Activated naive CD4-positive, alpha-beta T cell treated with anti-CD3 and anti-CD28 coated beads, Interleukin-2, amount 50 U/mL, for 16 hours (primary cell): ENCODE measurements at regions not wholly inside any gene's neighbourhood (a gene's known extent, or its start where the extent isn't known, plus 50 kb on each side); places are given as distances from the start of the nearest gene placed in this dataset.
"Not testable (repeated sequence)": the region's sequence is repeated elsewhere in the genome, so short reads cannot be mapped to it uniquely, and the experiment has no call there.

Source experiments
- DNase-seq: peaks from one replicate; pipeline ENCODE4 v3.0.0-alpha.2; 2020

- DNase-seq: no peak
These were observed 528.8 kb upstream of the PCDH20 start for GRCh38 chr13:61944329-61944929.

DNA sequence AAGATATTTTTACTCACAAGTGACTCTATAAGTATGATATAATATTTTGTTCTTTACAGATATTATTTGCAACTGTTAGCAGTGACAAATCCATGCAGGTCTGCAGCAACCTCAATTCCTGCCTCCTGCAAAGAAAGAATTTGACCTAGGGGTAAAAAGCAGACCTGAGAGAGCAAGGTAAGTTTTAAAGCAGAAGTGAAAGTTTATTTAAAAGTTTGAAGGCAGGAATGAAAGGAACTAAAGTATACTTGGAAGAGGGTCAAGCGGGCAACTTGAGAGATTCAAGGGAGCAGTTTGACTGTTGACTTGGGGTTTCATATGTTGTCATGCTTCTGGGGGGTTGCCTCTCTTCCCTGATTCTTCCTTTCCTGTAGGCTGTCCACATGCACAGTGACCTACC, 520.1 kb upstream of the PCDH20 start:
- DNase-seq: no peak

DNA sequence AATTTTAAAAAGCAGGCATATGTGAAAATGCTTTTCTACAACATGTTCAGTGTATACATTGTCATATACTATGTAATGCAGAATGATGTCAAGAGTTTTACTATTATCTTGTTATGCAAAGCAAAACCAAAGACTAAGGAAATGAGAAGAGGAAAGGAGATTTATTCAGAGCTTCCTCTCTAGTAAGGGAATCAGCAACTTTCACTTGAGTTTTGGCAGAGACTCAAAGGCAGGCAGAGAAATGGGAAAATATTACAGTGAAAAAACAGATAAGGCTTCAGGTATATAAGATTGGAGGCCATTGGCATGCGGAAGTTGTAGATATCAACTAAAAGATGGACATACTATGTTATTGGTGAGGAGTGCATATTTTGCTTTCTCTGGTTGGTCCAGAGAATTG, 512.0 kb upstream of the PCDH20 start:
- DNase-seq: no peak

DNA sequence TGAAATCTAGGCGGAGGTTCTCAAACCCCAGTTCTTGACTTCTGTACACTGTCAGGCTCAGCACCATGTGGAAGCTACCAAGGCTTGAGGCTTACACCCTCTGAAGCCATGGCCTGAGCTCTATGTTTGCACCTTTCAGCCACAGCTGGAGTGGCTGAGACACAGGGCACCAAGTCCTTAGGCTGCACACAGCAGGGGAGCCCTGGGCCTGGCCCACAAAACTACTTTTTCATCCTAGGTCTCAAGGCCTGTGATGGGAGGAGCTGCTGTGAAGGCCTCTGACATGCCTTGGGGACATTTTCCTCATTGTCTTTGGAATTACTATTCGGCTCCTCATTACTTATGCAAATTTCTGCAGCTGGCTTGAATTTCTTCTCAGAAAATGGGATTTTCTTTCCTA, 503.2 kb upstream of the PCDH20 start:
- no peak for DNase-seq

DNA sequence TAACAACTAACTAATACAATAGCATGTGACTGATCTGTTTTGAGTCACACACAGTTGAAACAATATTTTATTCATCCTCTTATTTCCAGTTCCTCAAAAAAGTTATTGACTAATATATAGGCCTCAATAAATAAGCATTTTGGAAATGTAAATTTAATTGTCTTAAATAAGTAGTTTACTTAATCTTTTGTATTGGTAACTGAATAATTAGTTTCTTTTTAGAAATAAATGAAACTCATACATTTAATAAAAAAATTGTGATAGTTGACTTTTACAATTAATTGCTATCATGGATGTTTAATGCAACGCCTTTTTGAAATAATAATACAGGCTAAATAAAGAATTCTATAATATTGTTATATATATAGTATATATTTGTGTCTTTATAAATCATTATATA, 500.8 kb upstream of the PCDH20 start:
- DNase-seq: no peak

DNA sequence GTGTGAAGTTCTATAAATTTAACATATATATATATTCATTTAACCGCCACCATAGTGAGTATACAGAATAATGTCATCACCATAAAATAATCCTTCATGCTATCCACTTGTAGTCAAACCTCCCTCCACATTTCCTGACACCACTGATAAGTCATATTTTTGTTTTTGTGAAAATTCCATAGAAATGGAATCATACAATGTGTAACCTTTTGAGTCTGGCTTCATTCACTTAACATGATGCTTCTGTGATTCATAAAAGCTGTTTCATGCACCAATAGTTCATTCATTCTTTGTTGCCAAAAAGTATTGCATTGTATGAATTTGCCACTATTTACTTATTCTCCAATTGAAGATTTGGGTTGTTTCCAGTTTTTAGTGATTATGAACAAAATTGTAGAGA, 497.5 kb upstream of the PCDH20 start:
- DNase-seq: no peak

DNA sequence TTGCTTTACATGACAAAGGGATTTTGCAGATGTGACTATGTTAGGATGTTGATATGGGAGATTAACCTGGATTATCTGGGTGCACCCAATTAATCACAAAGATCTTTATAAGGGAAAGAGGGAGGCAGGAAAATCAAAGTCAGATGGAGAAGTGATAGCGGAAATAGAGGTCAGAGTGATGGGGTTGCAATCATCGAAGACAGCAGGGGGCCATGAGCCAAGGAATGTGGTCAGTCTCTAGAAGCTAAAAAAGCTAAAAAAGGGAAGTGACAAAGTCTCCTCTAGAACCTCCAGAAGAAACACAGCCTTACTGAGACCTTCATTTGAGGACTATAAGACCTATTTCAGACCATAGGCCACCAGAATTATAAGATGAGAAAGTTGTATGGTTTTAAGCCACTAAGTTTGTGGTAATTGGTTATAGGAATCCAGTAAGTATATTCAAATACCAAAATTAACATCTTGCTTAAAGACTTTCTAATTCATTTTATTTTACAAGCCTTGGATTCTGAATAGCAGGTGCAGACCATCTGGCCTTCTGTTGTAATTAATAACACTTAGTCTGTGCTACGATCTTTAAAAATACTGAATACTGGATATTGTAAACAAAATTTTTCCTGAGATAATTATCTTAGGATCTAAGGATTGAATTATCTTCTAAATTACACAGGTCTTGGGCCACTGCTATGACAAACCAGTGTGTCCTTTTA, 493.4 kb upstream of the PCDH20 start:
- DNase-seq: no peak

DNA sequence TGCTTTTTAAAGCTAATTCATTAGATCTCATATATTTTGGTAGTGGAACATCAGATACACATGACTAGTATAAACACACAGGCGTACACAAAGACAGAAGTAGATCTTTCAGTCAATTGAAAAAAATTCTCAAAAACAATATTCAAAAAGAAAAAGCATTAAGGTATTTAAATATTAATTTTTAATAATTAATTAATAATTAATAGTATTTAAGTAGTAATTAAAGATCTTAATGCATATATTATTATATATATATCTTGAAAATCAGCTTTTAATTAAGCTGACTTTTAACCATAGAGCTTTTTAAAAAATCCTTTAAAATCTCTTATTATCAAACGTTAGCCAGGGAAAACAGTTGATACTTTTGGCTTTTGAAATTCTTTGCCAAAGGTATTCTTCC, 489.4 kb upstream of the PCDH20 start:
- no peak for DNase-seq

DNA sequence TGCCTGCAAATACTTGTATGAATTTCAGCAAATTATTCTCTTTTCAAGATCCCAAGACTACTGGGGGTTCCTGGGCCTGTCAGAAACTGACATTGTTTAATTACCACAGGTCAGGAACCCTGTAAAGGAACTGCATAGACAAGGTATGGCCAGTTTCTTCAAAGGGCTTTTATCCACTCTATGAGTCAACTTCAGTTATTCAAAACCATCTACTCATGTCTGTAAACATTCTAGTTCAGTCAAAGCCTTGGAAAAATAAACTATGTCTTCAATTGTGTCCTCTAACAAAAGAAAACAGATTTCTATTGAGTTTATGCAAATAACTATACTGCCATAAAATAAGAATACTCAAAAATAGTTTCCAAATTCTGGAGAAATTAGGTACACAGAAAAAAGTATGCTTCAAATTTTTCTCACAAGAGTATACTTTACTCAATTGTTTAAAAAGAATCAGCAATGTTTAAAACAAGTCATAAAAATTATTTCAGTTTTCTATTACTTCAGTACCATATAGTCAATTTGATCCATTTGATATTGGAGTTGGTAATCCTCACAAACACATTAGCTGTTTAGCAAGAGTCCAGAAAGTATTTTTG, 486.4 kb upstream of the PCDH20 start:
- DNase-seq: no peak

GRCh38 chr13:61900033-61900432, 484.4 kb upstream of the PCDH20 start:
- DNase-seq: no peak

GRCh38 chr13:61898207-61898606, 482.6 kb upstream of the PCDH20 start:
- no peak for DNase-seq

- no peak for DNase-seq
These were observed 475.8 kb upstream of the PCDH20 start for GRCh38 chr13:61891401-61891800.

- DNase-seq: no peak
These were observed 469.2 kb upstream of the PCDH20 start for GRCh38 chr13:61884830-61885229.

DNA sequence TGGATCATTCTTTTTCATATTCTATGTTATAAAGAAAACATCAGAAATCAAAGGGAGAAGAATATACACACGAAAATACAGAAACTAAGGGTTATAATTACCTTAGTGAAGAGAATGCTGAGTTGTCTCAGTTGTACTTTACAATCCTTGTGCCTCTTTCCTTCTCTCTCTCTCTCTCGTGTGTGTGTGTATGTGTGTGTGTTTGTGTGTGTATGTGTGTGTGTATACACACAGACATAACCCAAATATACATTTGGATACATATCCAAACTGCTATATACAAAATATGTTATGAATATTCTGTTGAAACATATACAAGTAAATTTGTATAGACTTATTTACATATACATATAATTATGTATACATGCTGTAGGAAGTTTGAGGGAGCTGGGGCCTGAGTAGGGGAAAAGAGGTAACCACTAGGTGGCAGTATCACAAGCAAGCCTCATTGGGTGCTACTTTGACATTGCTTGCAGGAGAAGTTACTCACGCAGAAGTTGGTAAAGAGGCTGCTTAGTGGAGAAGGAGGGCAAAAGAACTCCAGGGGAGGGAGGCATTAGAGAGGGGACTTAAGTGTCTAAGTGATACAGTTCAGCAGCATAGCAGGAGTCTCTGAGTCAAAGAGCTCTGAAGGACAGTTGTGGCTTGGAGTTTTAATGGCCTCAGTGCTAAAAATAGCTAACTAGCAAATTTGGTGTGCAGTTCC, 465.1 kb upstream of the PCDH20 start:
- DNase-seq: no peak

DNA sequence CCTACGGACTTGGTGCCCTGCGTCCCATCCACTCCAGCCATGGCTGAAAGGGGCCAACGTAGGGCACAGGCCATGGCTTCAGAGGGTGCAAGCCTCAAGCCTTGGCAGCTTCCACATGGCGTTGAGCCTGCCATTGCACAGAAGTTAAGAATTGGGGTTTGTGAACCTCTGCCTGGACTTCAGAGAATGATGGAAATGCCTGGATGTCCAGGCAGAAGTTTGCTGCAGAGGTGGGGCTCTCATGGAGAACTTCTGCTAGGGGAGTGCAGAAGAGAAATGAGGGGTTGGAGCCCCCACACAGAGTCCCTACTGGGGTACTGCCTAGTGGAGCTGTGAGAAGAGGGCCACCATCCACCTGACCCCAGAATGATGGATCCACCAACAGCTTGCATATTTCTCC, 462.9 kb upstream of the PCDH20 start:
- not testable (repeated sequence) for DNase-seq

- DNase-seq: no peak
These were observed 459.4 kb upstream of the PCDH20 start for GRCh38 chr13:61874970-61875579.

GRCh38 chr13:61873717-61874116, 458.1 kb upstream of the PCDH20 start:
- DNase-seq: no peak

- no peak for DNase-seq
These were observed 441.5 kb upstream of the PCDH20 start for GRCh38 chr13:61857198-61857597.

DNA sequence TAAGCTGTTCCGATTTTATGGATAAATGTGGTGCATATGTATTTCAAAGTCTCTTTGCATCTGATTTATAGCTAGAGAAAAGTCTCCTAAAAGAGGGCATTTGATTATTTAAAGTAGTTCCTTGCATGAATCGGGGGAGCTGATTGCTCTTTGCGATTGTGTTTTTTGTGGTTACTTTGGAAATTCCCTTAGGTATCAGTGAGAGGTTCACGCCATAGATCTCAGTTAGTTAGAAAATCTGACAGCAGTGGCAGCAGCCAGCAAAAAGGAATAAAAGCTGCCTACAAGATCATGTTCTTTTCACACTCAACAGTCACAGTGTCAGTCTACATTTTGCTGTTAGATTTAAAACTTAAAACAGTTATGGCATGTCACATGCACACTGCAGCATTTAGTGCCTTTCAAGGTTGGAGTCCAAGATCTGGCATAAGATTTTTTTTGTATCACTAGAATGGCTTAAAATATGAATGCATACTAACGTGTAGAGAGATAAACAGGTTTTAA, 436.5 kb upstream of the PCDH20 start:
- no peak for DNase-seq

GRCh38 chr13:61850794-61851193, 435.1 kb upstream of the PCDH20 start:
- DNase-seq: no peak

DNA sequence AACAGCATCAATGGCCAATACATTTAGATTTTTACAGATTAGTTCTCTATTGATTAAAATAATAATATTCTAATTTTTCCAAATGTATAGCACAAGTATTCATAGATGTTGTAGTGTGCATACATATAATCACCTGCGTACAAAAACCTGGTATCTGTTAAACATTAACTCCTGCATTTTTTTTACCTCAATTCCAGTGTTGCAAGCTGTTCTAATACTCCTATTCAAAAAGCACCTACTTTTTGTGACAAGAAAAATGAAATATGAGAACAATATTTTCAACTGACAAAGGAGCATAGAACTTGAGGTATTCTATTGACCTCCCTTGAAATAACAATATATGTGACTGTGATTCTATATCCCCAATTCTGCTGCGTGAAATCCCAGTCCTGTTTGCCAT, 422.9 kb upstream of the PCDH20 start:
- no peak for DNase-seq

DNA sequence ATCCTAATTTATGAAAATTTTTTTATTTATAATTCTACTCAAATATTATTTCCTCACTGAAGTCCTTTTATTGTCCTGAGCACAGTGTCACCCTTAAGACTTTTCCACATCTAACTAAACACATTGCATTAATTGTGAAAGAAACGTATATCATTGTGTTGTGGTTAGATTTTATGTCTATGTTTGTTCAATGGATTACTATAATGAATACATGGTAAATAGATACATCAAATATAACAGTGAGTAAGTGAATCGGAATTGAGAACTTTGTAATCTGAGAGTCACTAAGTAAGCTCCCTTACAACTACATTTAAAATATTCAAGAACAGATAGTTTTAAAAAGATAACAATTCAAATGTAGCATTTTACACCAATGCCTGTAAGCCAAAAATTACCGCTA, 417.6 kb upstream of the PCDH20 start:
- DNase-seq: no peak

DNA sequence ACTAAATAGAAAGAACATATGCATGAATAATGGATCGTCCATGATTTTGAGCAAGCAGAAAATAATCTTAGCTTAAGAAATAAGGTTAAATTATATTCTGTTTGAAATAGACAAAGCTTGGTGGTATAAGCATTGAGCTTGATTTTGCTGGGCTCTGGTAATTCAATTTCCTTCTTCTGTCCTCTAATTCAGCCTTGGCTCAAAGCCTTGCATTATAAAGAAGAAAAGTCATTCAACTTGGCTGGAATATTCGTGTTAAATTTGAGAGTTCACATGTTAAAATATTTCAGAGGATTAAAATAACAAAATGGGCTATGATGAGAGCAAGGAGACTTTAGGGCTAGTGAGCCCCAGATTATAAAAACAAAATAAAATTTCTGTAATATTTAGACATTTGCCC, 415.4 kb upstream of the PCDH20 start:
- no peak for DNase-seq
